ENCODE measurements at regions not wholly inside any gene's neighbourhood (a gene's known extent, or its start where the extent isn't known, plus 50 kb on each side); places are given as distances from the start of the nearest gene placed in this dataset.

DNA sequence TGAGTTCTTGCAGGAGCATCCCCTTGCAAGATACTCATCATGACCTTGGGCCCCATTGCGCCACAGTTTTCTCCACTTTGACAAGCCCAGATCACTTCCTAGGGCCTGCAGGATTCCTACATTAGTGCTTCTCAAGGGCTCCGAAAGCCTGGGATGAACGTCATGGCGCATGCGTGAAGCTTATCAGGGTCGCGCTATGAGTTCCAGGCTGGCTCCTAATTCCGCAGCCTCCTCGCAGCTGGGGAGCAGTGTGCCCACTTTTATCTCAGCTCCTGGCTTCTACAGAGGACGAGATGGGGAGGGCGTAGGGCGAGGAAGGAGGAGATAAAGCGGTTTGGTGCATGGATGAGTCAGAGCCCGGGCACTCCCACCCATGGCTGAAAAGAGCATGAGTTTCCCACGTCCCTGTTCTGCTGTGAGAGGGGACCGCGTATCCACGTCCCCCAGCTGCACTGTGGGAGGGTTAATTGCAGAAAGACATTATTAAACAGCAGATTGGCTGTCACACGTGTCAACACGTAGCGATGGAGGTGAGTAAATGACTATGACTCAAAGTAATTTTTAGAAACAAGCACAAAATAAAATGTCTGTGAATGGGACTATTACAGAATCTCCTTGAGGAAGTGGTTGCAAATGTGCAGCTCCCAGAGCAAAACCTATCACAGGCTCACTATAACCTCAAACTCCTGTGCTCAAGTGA is 72.9 kb upstream of the DSP start:
- Histone ChIP-seq H3K4me3 (no peak overlapping the region), H3K4me1 (ENCODE audit: low read depth) (no peaks in the 10 kb centered on the region), H3K9me3 (no peaks in the 10 kb centered on the region), H3K36me3 (ENCODE audit: low read depth) (no peaks in the 10 kb centered on the region)
- peak; percentile 16 for ATAC-seq
- intact Hi-C loops (cut with DNase I, micrococcal nuclease): no loop called here
- no peak for DNase-seq
- TF ChIP-seq, protein P1, sequence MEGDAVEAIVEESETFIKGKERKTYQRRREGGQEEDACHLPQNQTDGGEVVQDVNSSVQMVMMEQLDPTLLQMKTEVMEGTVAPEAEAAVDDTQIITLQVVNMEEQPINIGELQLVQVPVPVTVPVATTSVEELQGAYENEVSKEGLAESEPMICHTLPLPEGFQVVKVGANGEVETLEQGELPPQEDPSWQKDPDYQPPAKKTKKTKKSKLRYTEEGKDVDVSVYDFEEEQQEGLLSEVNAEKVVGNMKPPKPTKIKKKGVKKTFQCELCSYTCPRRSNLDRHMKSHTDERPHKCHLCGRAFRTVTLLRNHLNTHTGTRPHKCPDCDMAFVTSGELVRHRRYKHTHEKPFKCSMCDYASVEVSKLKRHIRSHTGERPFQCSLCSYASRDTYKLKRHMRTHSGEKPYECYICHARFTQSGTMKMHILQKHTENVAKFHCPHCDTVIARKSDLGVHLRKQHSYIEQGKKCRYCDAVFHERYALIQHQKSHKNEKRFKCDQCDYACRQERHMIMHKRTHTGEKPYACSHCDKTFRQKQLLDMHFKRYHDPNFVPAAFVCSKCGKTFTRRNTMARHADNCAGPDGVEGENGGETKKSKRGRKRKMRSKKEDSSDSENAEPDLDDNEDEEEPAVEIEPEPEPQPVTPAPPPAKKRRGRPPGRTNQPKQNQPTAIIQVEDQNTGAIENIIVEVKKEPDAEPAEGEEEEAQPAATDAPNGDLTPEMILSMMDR (IDR thresholded peaks at IDR 0.05): no peak

DNA sequence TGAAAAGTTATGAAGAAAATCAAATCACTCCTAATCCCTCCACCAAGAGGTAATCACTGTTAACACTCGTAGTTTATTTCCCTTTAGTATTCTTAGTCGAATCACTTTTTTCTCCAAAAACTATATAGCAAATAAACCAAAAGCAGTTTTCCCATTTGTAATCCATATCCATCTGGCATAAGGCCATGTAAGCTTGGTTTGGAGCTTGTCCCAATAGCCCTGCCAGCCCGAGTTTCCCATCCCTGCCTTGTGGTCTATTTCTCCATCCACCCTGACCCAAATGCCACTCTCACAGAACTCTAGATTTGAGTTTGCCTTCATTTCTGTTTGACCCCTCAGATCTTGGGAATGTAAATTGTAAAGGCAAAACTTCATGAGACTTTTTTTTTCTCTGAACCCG is 71.8 kb upstream of the DSP start:
- TF ChIP-seq, protein P1 (IDR thresholded peaks at IDR 0.05): no peak
- H3K9me3 ChIP-seq: no peaks in the 10 kb centered on the region
- H3K36me3 ChIP-seq (ENCODE audit: low read depth): no peaks in the 10 kb centered on the region
- intact Hi-C loops (cut with DNase I, micrococcal nuclease): no loop called here
- H3K4me1 ChIP-seq (ENCODE audit: low read depth): no peaks in the 10 kb centered on the region
- H3K4me3 ChIP-seq: no peak overlapping the region
- ATAC-seq (no peak), DNase-seq (no peak)

DNA sequence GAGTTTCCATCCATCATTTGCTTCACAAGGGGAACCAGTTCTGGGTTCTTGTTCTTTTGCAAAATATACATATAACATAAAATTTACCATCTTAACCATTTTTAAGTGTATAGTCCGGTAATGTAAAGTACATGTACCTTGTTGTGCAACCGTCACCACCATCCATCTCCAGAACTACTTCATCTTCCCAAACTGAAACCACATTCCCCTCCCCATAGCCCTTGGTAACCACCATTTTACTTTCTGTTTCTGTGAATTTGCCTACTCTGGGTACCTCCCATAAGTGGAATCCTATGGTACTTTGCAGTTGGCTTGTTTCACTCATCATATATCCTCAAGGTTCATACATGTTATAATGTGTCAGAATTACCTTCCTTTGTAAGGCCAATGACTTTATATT is 70.3 kb upstream of the DSP start:
- Histone ChIP-seq H3K4me3 (no peak overlapping the region), H3K36me3 (ENCODE audit: low read depth) (no peaks in the 10 kb centered on the region), H3K9me3 (no peaks in the 10 kb centered on the region), H3K4me1 (ENCODE audit: low read depth) (no peaks in the 10 kb centered on the region)
- ATAC-seq (no peak), DNase-seq (no peak)
- intact Hi-C loops (cut with DNase I, micrococcal nuclease): no loop called here
- TF ChIP-seq, protein P1 (IDR thresholded peaks at IDR 0.05): no peak

DNA sequence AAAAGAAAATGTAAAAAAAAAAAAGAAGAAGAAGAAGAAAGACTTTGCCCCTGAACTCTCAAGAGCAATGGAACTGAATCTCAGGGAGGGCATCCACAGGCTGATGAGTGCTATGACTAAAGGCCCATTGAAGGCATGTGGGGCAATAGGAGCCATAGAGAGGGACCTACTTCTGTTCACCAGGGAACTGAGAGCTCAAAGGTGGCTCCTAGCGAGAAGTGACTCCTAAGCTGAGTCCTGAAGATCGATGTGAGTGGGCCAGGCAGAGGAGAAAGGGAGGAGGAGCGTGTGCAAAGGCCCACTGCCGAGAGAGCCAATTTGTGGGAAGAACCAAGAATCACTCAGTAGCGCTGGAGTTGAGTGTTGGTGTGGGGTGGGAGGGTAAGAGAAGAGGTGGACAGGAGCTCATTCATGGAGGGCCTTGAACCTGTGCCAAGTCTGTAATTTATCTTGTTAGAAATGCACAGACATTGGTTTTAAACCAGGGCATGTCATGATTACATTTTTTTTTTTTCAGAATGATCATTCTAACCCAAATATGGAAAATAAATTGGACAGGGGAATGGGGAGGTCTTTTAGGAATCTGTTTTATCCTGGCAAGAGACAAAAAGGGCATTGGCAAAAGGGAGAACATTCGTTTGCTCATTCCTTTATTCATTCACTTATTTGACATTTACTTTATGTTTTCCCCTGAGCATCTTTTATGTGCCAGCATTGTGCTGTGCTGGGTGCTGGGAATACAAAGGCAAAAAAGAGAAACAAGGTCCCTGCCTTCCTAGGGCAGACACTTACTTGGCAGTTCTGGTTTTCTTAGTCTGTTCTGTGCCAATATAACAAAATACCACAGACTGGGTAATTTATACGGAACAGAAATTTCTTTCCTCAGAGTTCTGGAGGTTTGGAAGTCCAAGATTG is 67.4 kb upstream of the DSP start:
- ATAC-seq (no peak), DNase-seq (no peak)
- intact Hi-C loops (cut with DNase I, micrococcal nuclease): no loop called here
- Histone ChIP-seq H3K4me3 (no peak overlapping the region), H3K4me1 (ENCODE audit: low read depth) (no peaks in the 10 kb centered on the region), H3K9me3 (no peaks in the 10 kb centered on the region), H3K36me3 (ENCODE audit: low read depth) (no peaks in the 10 kb centered on the region)
- TF ChIP-seq, protein P1 (IDR thresholded peaks at IDR 0.05): no peak

DNA sequence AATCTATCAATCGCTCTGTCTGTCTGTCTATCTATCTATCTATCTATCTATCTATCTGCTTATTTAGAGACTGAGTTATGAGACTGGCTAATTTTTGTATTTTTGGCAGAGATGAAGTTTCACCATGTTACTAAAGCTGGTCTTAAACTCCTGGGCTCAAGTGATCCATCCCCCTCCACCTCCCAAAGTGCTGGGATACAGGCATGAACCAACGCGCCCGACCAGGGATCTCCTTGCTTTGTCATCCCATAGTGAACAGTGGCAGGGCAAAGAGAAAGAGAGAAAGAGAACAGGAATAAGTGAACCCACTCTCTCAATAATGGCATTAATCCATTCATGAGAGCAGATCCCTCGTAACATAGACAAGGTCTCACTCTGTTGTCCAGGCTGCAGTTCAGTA is 66.4 kb upstream of the DSP start:
- ATAC-seq: no peak

More for the DNA sequence above, 66.4 kb upstream of the DSP start:
- DNase-seq: no peak
- no peaks in the 10 kb centered on the region for H3K36me3 ChIP-seq (ENCODE audit: low read depth)
- no peak overlapping the region for H3K4me3 ChIP-seq
- TF ChIP-seq, protein P1 (IDR thresholded peaks at IDR 0.05): no peak
- no peaks in the 10 kb centered on the region for H3K4me1 ChIP-seq (ENCODE audit: low read depth)
- intact Hi-C loops (cut with DNase I, micrococcal nuclease): no loop called here
- no peaks in the 10 kb centered on the region for H3K9me3 ChIP-seq

Measured in mucosa of descending colon (tissue), 3 donors.